ENCODE measurements at regions not wholly inside any gene's neighbourhood (a gene's known extent, or its start where the extent isn't known, plus 50 kb on each side); places are given as distances from the start of the nearest gene placed in this dataset.

- no peaks in the 10 kb centered on the region for H3K9me3 ChIP-seq (ENCODE audit: control insufficient read depth, insufficient read depth, low read depth, low read length)
- H3K4me1 ChIP-seq (ENCODE audit: control insufficient read depth, insufficient read depth, low read length), result no peaks in the 10 kb centered on the region
- no peaks in the 10 kb centered on the region for H3K36me3 ChIP-seq (ENCODE audit: control insufficient read depth in 2 of 2, insufficient read depth in 1 of 2, low read length in 2 of 2)
- H3K27ac ChIP-seq (ENCODE audit: extremely low read depth, low read depth, low read length), result no peak overlapping the region
- H3K4me3 ChIP-seq (ENCODE audit: low read depth, low read length), result no peak overlapping the region
- TF ChIP-seq ZNF433 (tag by site-specific recombination; IDR thresholded peaks at IDR 0.05; ENCODE audit: low read depth), result no peak
- TF ChIP-seq ZNF23 (tag by site-specific recombination; IDR thresholded peaks at IDR 0.05; ENCODE audit: borderline replicate concordance), result no peak
- TF ChIP-seq ZNF677 (tag by site-specific recombination; IDR thresholded peaks at IDR 0.05), result no peak
- no peak for TF ChIP-seq GLI2 (tag by site-specific recombination; IDR thresholded peaks at IDR 0.05; ENCODE audit: borderline replicate concordance, low read depth)
- TF ChIP-seq, protein P1, sequence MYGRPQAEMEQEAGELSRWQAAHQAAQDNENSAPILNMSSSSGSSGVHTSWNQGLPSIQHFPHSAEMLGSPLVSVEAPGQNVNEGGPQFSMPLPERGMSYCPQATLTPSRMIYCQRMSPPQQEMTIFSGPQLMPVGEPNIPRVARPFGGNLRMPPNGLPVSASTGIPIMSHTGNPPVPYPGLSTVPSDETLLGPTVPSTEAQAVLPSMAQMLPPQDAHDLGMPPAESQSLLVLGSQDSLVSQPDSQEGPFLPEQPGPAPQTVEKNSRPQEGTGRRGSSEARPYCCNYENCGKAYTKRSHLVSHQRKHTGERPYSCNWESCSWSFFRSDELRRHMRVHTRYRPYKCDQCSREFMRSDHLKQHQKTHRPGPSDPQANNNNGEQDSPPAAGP (tag by site-specific recombination; IDR thresholded peaks at IDR 0.05), result no peak
- TF ChIP-seq, protein P2, sequence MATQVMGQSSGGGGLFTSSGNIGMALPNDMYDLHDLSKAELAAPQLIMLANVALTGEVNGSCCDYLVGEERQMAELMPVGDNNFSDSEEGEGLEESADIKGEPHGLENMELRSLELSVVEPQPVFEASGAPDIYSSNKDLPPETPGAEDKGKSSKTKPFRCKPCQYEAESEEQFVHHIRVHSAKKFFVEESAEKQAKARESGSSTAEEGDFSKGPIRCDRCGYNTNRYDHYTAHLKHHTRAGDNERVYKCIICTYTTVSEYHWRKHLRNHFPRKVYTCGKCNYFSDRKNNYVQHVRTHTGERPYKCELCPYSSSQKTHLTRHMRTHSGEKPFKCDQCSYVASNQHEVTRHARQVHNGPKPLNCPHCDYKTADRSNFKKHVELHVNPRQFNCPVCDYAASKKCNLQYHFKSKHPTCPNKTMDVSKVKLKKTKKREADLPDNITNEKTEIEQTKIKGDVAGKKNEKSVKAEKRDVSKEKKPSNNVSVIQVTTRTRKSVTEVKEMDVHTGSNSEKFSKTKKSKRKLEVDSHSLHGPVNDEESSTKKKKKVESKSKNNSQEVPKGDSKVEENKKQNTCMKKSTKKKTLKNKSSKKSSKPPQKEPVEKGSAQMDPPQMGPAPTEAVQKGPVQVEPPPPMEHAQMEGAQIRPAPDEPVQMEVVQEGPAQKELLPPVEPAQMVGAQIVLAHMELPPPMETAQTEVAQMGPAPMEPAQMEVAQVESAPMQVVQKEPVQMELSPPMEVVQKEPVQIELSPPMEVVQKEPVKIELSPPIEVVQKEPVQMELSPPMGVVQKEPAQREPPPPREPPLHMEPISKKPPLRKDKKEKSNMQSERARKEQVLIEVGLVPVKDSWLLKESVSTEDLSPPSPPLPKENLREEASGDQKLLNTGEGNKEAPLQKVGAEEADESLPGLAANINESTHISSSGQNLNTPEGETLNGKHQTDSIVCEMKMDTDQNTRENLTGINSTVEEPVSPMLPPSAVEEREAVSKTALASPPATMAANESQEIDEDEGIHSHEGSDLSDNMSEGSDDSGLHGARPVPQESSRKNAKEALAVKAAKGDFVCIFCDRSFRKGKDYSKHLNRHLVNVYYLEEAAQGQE (tag by site-specific recombination; IDR thresholded peaks at IDR 0.05), result no peak
- TF ChIP-seq ZNF266 (tag by site-specific recombination; IDR thresholded peaks at IDR 0.05; ENCODE audit: low read depth), result no peak
- TF ChIP-seq ZNF48 (tag by site-specific recombination; IDR thresholded peaks at IDR 0.05), result no peak
- no peak for TF ChIP-seq ZNF24 (tag by site-specific recombination; IDR thresholded peaks at IDR 0.05)
- no peak for TF ChIP-seq ZNF366 (tag by site-specific recombination; conservative IDR thresholded peaks at IDR 0.05)
- TF ChIP-seq ZNF513 (tag by site-specific recombination; IDR thresholded peaks at IDR 0.05), result no peak
- TF ChIP-seq ZNF501 (tag by site-specific recombination; IDR thresholded peaks at IDR 0.05), result no peak
- TF ChIP-seq ZNF394 (tag by site-specific recombination; IDR thresholded peaks at IDR 0.05; ENCODE audit: borderline replicate concordance), result no peak
- TF ChIP-seq RBAK (tag by site-specific recombination; IDR thresholded peaks at IDR 0.05), result no peak
- no peak for TF ChIP-seq ZNF830 (tag by site-specific recombination; IDR thresholded peaks at IDR 0.05; ENCODE audit: low read depth)
- no peak for TF ChIP-seq ZNF133 (tag by site-specific recombination; IDR thresholded peaks at IDR 0.05)
- POLR2A ChIA-PET, result no interaction called here
- CTCF ChIA-PET, result no interaction called here
These were observed 82.9 kb upstream of the GDF10 start for GRCh38 chr10:47217113-47217512.

DNA sequence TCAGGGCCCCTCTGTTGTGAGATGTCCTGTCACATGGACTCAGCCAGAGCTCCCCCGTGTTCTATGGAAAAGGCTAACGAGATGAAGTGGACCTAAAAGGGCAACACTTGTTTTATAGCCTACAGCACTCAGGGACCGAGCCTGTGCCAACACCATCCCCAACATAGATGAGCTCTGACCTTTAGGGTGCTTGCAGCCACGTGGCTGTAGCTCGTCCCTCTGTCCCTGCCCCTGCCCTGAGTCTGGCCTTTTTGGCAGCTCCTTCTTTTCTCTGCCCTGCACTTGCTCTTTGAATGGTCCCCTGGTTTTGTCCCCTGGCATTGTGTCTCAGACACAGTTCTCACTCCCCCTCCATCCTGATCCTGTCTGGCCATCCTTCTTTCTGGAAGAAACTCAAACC, 81.2 kb upstream of the GDF10 start:
- H3K9me3 ChIP-seq (ENCODE audit: control insufficient read depth, insufficient read depth, low read depth, low read length), result no peaks in the 10 kb centered on the region
- no peak overlapping the region for H3K4me3 ChIP-seq (ENCODE audit: low read depth, low read length)
- H3K36me3 ChIP-seq (ENCODE audit: control insufficient read depth in 2 of 2, insufficient read depth in 1 of 2, low read length in 2 of 2), result no peaks in the 10 kb centered on the region
- H3K27ac ChIP-seq (ENCODE audit: extremely low read depth, low read depth, low read length), result no peak overlapping the region
- POLR2A ChIA-PET, result no interaction called here
- no peaks in the 10 kb centered on the region for H3K4me1 ChIP-seq (ENCODE audit: control insufficient read depth, insufficient read depth, low read length)
- CTCF ChIA-PET, result no interaction called here
- TF ChIP-seq OVOL3 (tag by site-specific recombination; IDR thresholded peaks at IDR 0.05) (no peak), ZNF473 (tag by site-specific recombination; IDR thresholded peaks at IDR 0.05) (no peak), ZNF112 (tag by site-specific recombination; IDR thresholded peaks at IDR 0.05) (no peak), ZNF639 (tag by site-specific recombination; IDR thresholded peaks at IDR 0.05) (no peak), MZF1 (tag by site-specific recombination; IDR thresholded peaks at IDR 0.05; ENCODE audit: borderline replicate concordance) (no peak), RBAK (tag by site-specific recombination; IDR thresholded peaks at IDR 0.05) (no peak), ZNF629 (tag by site-specific recombination; IDR thresholded peaks at IDR 0.05) (no peak), ZNF18 (tag by site-specific recombination; IDR thresholded peaks at IDR 0.05) (no peak), ZNF184 (tag by site-specific recombination; IDR thresholded peaks at IDR 0.05) (no peak), ZNF747 (tag by site-specific recombination; IDR thresholded peaks at IDR 0.05) (no peak), ZNF211 (tag by site-specific recombination; IDR thresholded peaks at IDR 0.05; ENCODE audit: low read depth) (no peak)
- TF ChIP-seq, protein P3, sequence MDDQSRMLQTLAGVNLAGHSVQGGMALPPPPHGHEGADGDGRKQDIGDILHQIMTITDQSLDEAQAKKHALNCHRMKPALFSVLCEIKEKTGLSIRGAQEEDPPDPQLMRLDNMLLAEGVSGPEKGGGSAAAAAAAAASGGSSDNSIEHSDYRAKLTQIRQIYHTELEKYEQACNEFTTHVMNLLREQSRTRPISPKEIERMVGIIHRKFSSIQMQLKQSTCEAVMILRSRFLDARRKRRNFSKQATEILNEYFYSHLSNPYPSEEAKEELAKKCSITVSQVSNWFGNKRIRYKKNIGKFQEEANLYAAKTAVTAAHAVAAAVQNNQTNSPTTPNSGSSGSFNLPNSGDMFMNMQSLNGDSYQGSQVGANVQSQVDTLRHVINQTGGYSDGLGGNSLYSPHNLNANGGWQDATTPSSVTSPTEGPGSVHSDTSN (CRISPR knock-in tag; IDR thresholded peaks at IDR 0.05), result no peak

Measured in HEK293 (cell line).